CD14-positive monocyte (primary cell): ENCODE measurements at regions not wholly inside any gene's neighbourhood (a gene's known extent, or its start where the extent isn't known, plus 50 kb on each side); places are given as distances from the start of the nearest gene placed in this dataset.

ENCODE experiments used
- DNase-seq, 3 donors: peaks; one replicate each; pipeline ENCODE4 v3.0.0-alpha.2; 2011 to 2022
- H2AFZ ChIP-seq: 2 replicates; pipeline ENCODE4 v1.6.0; 2012; ENCODE audit warnings: mild to moderate bottlenecking, low read depth, low read length, inconsistent platforms; ENCODE audit not compliant: insufficient read depth, poor library complexity, severe bottlenecking
- H3K27ac ChIP-seq, 2 donors: 1 replicate in 1 of 2; 2 replicates in 1 of 2; pipeline ENCODE4 v1.5.1; 2012 to 2013; ENCODE audit warnings: low read length in 2 of 2, control low read depth in 1 of 2, inconsistent platforms in 1 of 2, low read depth in 1 of 2, mild to moderate bottlenecking in 1 of 2
- H3K27me3 ChIP-seq, 2 donors: one replicate each; pipeline versions ENCODE4 v1.6.0 to v1.6.1; 2011 to 2013; ENCODE audit warnings: low read length in 2 of 2; ENCODE audit not compliant: control insufficient read depth in 2 of 2, insufficient read depth in 2 of 2
- H3K36me3 ChIP-seq, 2 donors: replicated peaks in 1 of 2; 1 replicate in 1 of 2; 2 replicates in 1 of 2; pipeline versions ENCODE4 v1.5.1 to v1.6.1; 2012 to 2013; ENCODE audit warnings: low read length in 2 of 2, control low read depth in 1 of 2, inconsistent platforms in 1 of 2, mild to moderate bottlenecking in 1 of 2; ENCODE audit not compliant: insufficient read depth in 2 of 2, control insufficient read depth in 1 of 2
- H3K4me1 ChIP-seq, 2 donors: 1 replicate in 1 of 2; 2 replicates in 1 of 2; pipeline versions ENCODE4 v1.5.1 to v1.6.1; 2012 to 2013; ENCODE audit warnings: low read length in 2 of 2, control low read depth in 1 of 2, inconsistent platforms in 1 of 2, mild to moderate bottlenecking in 1 of 2, moderate library complexity in 1 of 2; ENCODE audit not compliant: insufficient read depth in 2 of 2, control insufficient read depth in 1 of 2
- H3K4me2 ChIP-seq: replicated peaks from 2 replicates; pipeline ENCODE3; 2012; ENCODE audit warnings: low read length, moderate library complexity, mild to moderate bottlenecking; ENCODE audit not compliant: poor library complexity, severe bottlenecking; ENCODE audit errors: extremely low read depth
- H3K4me3 ChIP-seq, 3 experiments: fragments of 200-600 bp in 1 of 3; sonication (generic) in 1 of 3; replicated peaks in 1 of 3; 1 replicate in 2 of 3; 2 replicates in 1 of 3; pipeline ENCODE4 v1.5.1; 2011 to 2013; ENCODE audit warnings: low read length in 3 of 3, mild to moderate bottlenecking in 3 of 3, control low read depth in 2 of 3, low read depth in 2 of 3, inconsistent platforms in 1 of 3, moderate library complexity in 1 of 3
- H3K79me2 ChIP-seq: 2 replicates; pipeline ENCODE4 v1.6.0; 2012; ENCODE audit warnings: mild to moderate bottlenecking, control low read depth, inconsistent platforms, low read length, moderate library complexity; ENCODE audit not compliant: insufficient read depth
- H3K9ac ChIP-seq: 2 replicates; pipeline ENCODE4 v1.6.0; 2017; ENCODE audit warnings: low read length, mild to moderate bottlenecking; ENCODE audit not compliant: insufficient read depth, poor library complexity, severe bottlenecking
- H3K9me3 ChIP-seq, 2 donors: replicated peaks in 1 of 2; 1 replicate in 1 of 2; 2 replicates in 1 of 2; pipeline versions ENCODE4 v1.5.1 to v1.6.1; 2012 to 2013; ENCODE audit warnings: low read length in 2 of 2, control low read depth in 1 of 2; ENCODE audit not compliant: control insufficient read depth in 1 of 2, insufficient read depth in 1 of 2
- H4K20me1 ChIP-seq: 2 replicates; pipeline ENCODE4 v1.6.0; 2012; ENCODE audit warnings: mild to moderate bottlenecking, low read length, control low read depth, moderate library complexity; ENCODE audit not compliant: insufficient read depth
- H3K27ac Mint-ChIP-seq, 7 donors: one replicate each; pipeline ENCODE4 v1.8.0; 2020; ENCODE audit warnings: mild to moderate bottlenecking in 7 of 7, mixed read lengths in 7 of 7, moderate library complexity in 6 of 7, inconsistent platforms in 2 of 7
- H3K27me3 Mint-ChIP-seq, 3 donors: one replicate each; pipeline ENCODE4 v1.8.0; 2021 to 2022; ENCODE audit warnings: low read depth in 3 of 3, mild to moderate bottlenecking in 3 of 3, mixed read lengths in 3 of 3, moderate library complexity in 3 of 3, inconsistent platforms in 1 of 3
- H3K36me3 Mint-ChIP-seq, 2 donors: one replicate each; pipeline ENCODE4 v1.8.0; 2020; ENCODE audit warnings: mixed read lengths in 2 of 2, inconsistent platforms in 1 of 2, mild to moderate bottlenecking in 1 of 2
- H3K4me1 Mint-ChIP-seq: one replicate; pipeline ENCODE4 v1.8.0; 2020; ENCODE audit warnings: mild to moderate bottlenecking, mixed read lengths
- H3K4me3 Mint-ChIP-seq, 2 donors: one replicate each; pipeline ENCODE4 v1.8.0; 2020; ENCODE audit warnings: mild to moderate bottlenecking in 2 of 2, mixed read lengths in 2 of 2, moderate library complexity in 1 of 2
- H3K9me3 Mint-ChIP-seq, 7 donors: one replicate each; pipeline ENCODE4 v1.8.0; 2020 to 2022; ENCODE audit warnings: mixed read lengths in 7 of 7, mild to moderate bottlenecking in 6 of 7, moderate library complexity in 6 of 7, inconsistent platforms in 2 of 7
- WGBS: methylation state at CpG from one replicate; pipeline ENCODE4 v1.1.5; 2013; ENCODE audit warnings: missing lambda C conversion rate; ENCODE audit not compliant: insufficient coverage; 5-methylcytosine and 5-hydroxymethylcytosine counted together
- intact Hi-C, 2 donors: fragments of 100-400 bp; cut with micrococcal nuclease; formaldehyde crosslinking; loops; one replicate each; pipeline versions ENCODE4 v1.15.0 to v1.15.1; 2023
- TF ChIP-seq, protein P1 (sequence below): fragments of 200-600 bp; IDR thresholded peaks from one replicate; pipeline ENCODE4 v1.8.0; 2022; ENCODE audit warnings: antibody characterized with exemption, mild to moderate bottlenecking

DNA sequence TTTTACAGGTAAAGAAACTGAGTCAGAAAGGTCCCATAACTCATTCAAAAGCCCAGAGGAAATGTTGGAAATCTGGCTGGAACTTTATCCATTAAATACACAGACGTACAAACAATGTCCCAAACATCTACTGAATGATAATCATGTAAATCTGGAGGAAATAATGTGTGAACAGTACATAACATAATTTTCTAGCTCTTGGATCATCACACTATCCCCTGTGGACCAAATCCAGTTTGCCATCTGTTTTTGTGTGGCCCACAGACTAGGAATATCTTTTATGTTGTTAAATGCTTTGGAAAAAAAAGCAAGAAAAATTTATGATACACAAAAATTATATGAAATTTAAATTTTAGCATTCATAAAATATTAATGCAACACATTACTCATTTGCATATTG lies 389.9 kb upstream of the SOX9 start:
- Histone ChIP-seq H4K20me1 (no peaks in the 10 kb centered on the region), H3K27me3 (no peaks in the 10 kb centered on the region), H2AFZ (no peak overlapping the region), H3K79me2 (no peaks in the 10 kb centered on the region), H3K4me2 (no peak overlapping the region), H3K9ac (no peak overlapping the region), H3K9me3 (peaks cover 0 to 10% of the 10 kb centered on the region in 2 donors), H3K36me3 (no peaks in the 10 kb centered on the region), H3K4me1 (no peaks in the 10 kb centered on the region), H3K27ac (no peak overlapping the region), H3K4me3 (no peak overlapping the region)
- WGBS = no CpG with 5 or more reads among the region's 1 CpG
- Mint-ChIP-seq H3K4me1 (no peaks in the 10 kb centered on the region), H3K9me3 (peaks cover 0 to 12% (median under 1%) of the 10 kb centered on the region in 7 donors), H3K36me3 (no peaks in the 10 kb centered on the region), H3K27ac (no peak overlapping the region), H3K4me3 (no peak overlapping the region), H3K27me3 (no peaks in the 10 kb centered on the region)
- intact Hi-C loops = no loop called here
- DNase-seq = no peak
- TF ChIP-seq, protein P1, sequence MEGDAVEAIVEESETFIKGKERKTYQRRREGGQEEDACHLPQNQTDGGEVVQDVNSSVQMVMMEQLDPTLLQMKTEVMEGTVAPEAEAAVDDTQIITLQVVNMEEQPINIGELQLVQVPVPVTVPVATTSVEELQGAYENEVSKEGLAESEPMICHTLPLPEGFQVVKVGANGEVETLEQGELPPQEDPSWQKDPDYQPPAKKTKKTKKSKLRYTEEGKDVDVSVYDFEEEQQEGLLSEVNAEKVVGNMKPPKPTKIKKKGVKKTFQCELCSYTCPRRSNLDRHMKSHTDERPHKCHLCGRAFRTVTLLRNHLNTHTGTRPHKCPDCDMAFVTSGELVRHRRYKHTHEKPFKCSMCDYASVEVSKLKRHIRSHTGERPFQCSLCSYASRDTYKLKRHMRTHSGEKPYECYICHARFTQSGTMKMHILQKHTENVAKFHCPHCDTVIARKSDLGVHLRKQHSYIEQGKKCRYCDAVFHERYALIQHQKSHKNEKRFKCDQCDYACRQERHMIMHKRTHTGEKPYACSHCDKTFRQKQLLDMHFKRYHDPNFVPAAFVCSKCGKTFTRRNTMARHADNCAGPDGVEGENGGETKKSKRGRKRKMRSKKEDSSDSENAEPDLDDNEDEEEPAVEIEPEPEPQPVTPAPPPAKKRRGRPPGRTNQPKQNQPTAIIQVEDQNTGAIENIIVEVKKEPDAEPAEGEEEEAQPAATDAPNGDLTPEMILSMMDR = no peak

DNA sequence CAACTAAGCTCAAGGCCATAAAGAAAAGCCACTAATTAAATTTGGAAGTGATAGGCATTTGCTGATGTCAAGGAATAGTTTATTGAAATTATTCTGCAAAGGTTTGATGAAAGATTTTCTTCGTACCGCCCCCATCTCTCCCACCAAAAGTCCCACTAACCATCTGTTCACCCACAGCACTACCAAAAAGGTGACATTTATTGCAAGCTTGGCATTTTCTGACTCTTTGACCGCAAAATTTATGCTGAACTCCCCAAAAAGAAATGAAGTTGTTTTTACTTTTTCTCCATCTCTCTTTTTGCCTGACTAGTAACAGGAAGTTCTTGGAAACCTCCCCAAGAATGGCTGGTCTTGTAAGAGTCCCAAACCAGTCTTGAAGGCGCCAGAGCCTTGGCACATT lies 384.9 kb upstream of the SOX9 start:
- H2AFZ ChIP-seq = no peak overlapping the region
- no peaks in the 10 kb centered on the region for H3K36me3 ChIP-seq
- Mint-ChIP-seq H3K4me3 (no peak overlapping the region), H3K27me3 (no peaks in the 10 kb centered on the region), H3K4me1 (no peaks in the 10 kb centered on the region), H3K36me3 (no peaks in the 10 kb centered on the region), H3K27ac (no peak overlapping the region), H3K9me3 (peaks cover 0 to 9% (median 2%) of the 10 kb centered on the region in 7 donors)
- no peak overlapping the region for H3K4me3 ChIP-seq
- no CpG with 5 or more reads among the region's 4 CpGs for WGBS
- intact Hi-C loops = no loop called here
- H4K20me1 ChIP-seq = no peaks in the 10 kb centered on the region
- TF ChIP-seq, protein P1 = no peak
- no peaks in the 10 kb centered on the region for H3K4me1 ChIP-seq
- DNase-seq = no peak
- H3K79me2 ChIP-seq = no peaks in the 10 kb centered on the region
- H3K9ac ChIP-seq = no peak overlapping the region
- H3K27me3 ChIP-seq = no peaks in the 10 kb centered on the region
- no peak overlapping the region for H3K27ac ChIP-seq
- H3K4me2 ChIP-seq = no peak overlapping the region
- H3K9me3 ChIP-seq = no peaks in the 10 kb centered on the region
